ENCODE measurements at regions not wholly inside any gene's neighbourhood (a gene's known extent, or its start where the extent isn't known, plus 50 kb on each side); places are given as distances from the start of the nearest gene placed in this dataset.
"Not testable (repeated sequence)": the region's sequence is repeated elsewhere in the genome, so short reads cannot be mapped to it uniquely, and the experiment has no call there.

DNA sequence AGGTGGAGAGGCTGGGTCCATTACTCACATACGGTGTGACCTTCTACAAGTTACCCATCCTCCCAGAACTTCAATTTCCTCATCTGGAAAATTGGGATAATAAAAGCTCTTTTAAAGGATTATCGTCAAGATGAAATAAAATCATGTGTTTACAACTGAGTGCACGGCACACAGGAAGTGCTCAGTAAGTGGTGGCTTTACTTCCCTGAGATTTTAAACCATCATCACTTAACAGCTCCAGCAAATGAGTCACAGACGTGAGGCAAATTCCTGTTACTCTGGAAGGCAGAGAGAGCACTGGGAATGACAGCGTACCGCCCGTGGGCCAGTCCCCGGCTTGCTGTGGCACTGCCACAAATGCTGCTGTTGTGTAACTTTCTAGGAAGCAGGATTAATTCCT lies 64.1 kb downstream of the MRPL57 start:
- TF ChIP-seq, protein P1, sequence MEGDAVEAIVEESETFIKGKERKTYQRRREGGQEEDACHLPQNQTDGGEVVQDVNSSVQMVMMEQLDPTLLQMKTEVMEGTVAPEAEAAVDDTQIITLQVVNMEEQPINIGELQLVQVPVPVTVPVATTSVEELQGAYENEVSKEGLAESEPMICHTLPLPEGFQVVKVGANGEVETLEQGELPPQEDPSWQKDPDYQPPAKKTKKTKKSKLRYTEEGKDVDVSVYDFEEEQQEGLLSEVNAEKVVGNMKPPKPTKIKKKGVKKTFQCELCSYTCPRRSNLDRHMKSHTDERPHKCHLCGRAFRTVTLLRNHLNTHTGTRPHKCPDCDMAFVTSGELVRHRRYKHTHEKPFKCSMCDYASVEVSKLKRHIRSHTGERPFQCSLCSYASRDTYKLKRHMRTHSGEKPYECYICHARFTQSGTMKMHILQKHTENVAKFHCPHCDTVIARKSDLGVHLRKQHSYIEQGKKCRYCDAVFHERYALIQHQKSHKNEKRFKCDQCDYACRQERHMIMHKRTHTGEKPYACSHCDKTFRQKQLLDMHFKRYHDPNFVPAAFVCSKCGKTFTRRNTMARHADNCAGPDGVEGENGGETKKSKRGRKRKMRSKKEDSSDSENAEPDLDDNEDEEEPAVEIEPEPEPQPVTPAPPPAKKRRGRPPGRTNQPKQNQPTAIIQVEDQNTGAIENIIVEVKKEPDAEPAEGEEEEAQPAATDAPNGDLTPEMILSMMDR (IDR thresholded peaks at IDR 0.05; ENCODE audit: control extremely low read depth, extremely low read depth), result no peak
- ATAC-seq (ENCODE audit: insufficient read depth, low FRiP score) (no peak), DNase-seq (no peak)
- Histone ChIP-seq H3K4me3 (no peak overlapping the region), H3K27ac (ENCODE audit: low read depth in 1 of 2, low read length in 1 of 2) (no peak overlapping the region), H3K27me3 (ENCODE audit: control insufficient read depth in 3 of 3, insufficient read depth in 3 of 3, low read length in 2 of 3) (peaks cover 0 to 5% (median 0%) of the 10 kb centered on the region in 3 donors), H3K9ac (ENCODE audit: insufficient read depth in 1 of 2, low read length in 2 of 2) (no peak overlapping the region), H3K4me1 (ENCODE audit: control insufficient read depth in 5 of 5, insufficient read depth in 5 of 5, low read length in 5 of 5) (peaks cover 0 to 3% (median 0%) of the 10 kb centered on the region in 5 donors), H3K9me3 (ENCODE audit: control insufficient read depth in 4 of 4, insufficient read depth in 3 of 4, low read length in 3 of 4) (no peaks in the 10 kb centered on the region), H3K36me3 (ENCODE audit: control insufficient read depth in 4 of 4, insufficient read depth in 4 of 4, low read length in 4 of 4) (no peaks in the 10 kb centered on the region)
- 37 to 47% methylated on average over 8 of the region's 8 CpGs for WGBS, 2 donors

DNA sequence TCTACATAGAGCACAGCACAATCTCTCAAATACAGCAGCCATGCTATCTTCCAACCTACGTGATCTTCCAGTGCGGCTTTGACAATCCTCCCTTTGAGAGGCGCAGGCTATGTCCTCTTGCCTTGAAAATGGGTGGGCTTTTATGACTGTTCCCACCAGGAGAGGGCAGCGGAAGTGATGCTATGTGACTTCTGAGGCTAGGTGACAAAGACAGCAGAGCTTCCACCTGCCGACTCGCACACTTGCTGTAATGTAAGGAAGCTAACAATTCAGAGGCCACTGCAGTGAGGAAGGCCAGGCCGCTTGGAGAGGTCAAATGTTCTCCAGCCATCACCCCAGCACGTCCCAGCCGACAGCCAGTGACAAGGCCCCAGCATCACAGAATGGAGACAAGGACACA lies 65.8 kb downstream of the MRPL57 start:
- TF ChIP-seq, protein P1 (IDR thresholded peaks at IDR 0.05; ENCODE audit: control extremely low read depth, extremely low read depth), result no peak
- WGBS, 2 donors, result 88% methylated on average over 9 of the region's 9 CpGs
- Histone ChIP-seq H3K36me3 (ENCODE audit: control insufficient read depth in 4 of 4, insufficient read depth in 4 of 4, low read length in 4 of 4) (no peaks in the 10 kb centered on the region), H3K9ac (ENCODE audit: insufficient read depth in 1 of 2, low read length in 2 of 2) (no peak overlapping the region), H3K27ac (ENCODE audit: low read depth in 1 of 2, low read length in 1 of 2) (no peak overlapping the region), H3K4me1 (ENCODE audit: control insufficient read depth in 5 of 5, insufficient read depth in 5 of 5, low read length in 5 of 5) (peaks cover 0 to 3% (median 0%) of the 10 kb centered on the region in 5 donors), H3K27me3 (ENCODE audit: control insufficient read depth in 3 of 3, insufficient read depth in 3 of 3, low read length in 2 of 3) (peaks cover 0 to 5% (median 0%) of the 10 kb centered on the region in 3 donors), H3K9me3 (ENCODE audit: control insufficient read depth in 4 of 4, insufficient read depth in 3 of 4, low read length in 3 of 4) (no peaks in the 10 kb centered on the region), H3K4me3 (no peak overlapping the region)
- DNase-seq (no peak), ATAC-seq (ENCODE audit: insufficient read depth, low FRiP score) (no peak)

DNA sequence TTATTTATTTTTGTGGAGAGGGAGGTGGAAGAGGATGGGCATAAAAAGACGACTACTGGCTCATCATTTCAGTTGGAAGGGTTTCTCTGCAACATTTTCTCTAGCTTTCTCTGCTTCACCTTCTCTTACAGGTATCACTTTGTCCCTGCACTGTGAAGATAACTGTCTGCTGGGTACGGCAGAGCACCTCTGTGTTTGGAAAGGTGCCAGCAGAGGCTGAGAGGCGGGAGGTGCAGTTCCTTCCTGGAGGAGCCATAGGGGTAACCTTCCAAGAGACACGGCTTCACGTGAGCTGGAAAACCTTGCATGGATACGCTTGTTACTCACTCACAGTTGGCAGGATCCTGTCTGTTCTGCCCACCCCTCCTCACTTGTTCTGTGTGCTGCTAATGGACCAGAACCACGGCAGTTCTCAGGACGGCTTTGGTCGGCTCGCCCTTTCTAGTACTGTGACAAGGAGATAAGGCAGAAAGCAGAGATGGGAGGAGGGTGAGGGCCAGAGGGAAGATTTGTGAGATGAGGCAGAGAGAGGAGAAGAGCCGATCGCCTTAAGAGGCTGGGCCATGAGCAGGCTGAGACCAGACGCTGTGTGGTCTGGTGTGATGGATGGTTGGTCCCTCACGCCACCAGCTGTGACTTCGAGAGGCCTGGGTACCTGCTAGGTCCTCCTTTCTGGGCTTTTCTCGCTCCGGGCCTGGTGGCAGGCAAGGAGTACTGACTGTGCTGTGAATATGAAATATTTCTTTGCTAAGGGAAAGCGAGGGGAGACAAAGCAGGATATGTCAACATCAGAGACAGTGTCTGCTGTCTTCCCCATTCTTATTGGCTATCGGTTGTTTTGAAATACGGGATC lies 66.8 kb downstream of the MRPL57 start:
- Histone ChIP-seq H3K4me3 (no peak overlapping the region), H3K27me3 (ENCODE audit: control insufficient read depth in 3 of 3, insufficient read depth in 3 of 3, low read length in 2 of 3) (peaks cover 0 to 5% (median 0%) of the 10 kb centered on the region in 3 donors), H3K4me1 (ENCODE audit: control insufficient read depth in 5 of 5, insufficient read depth in 5 of 5, low read length in 5 of 5) (peaks cover 0 to 3% (median 0%) of the 10 kb centered on the region in 5 donors), H3K9me3 (ENCODE audit: control insufficient read depth in 4 of 4, insufficient read depth in 3 of 4, low read length in 3 of 4) (no peaks in the 10 kb centered on the region), H3K36me3 (ENCODE audit: control insufficient read depth in 4 of 4, insufficient read depth in 4 of 4, low read length in 4 of 4) (no peaks in the 10 kb centered on the region), H3K27ac (ENCODE audit: low read depth in 1 of 2, low read length in 1 of 2) (no peak overlapping the region), H3K9ac (ENCODE audit: insufficient read depth in 1 of 2, low read length in 2 of 2) (no peak overlapping the region)
- WGBS, 2 donors, result 44 to 45% methylated on average over 20 of the region's 20 CpGs
- ATAC-seq (ENCODE audit: insufficient read depth, low FRiP score) (no peak), DNase-seq (no peak)
- TF ChIP-seq, protein P1 (IDR thresholded peaks at IDR 0.05; ENCODE audit: control extremely low read depth, extremely low read depth), result no peak

DNA sequence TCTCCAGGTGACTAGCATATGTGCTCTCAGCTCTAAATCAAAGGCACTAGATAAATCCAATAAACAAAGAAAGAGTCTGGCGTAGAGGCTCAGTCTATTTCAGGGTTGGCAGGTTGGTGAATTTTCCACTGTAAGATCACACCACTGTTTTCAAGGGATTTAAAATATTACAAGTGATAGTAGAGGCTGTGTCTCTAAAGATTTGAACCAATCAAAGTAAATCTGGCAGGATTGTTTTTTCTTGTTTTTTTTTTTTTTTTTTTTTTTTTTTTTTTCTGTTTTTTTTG lies 67.4 kb downstream of the MRPL57 start:
- not testable (repeated sequence) for DNase-seq; H3K4me3 ChIP-seq; H3K36me3 ChIP-seq (ENCODE audit: control insufficient read depth in 4 of 4, insufficient read depth in 4 of 4, low read length in 4 of 4); H3K27me3 ChIP-seq (ENCODE audit: control insufficient read depth in 3 of 3, insufficient read depth in 3 of 3, low read length in 2 of 3); H3K27ac ChIP-seq (ENCODE audit: low read depth in 1 of 2, low read length in 1 of 2); ATAC-seq (ENCODE audit: insufficient read depth, low FRiP score); H3K9me3 ChIP-seq (ENCODE audit: control insufficient read depth in 4 of 4, insufficient read depth in 3 of 4, low read length in 3 of 4); H3K4me1 ChIP-seq (ENCODE audit: control insufficient read depth in 5 of 5, insufficient read depth in 5 of 5, low read length in 5 of 5); H3K9ac ChIP-seq (ENCODE audit: insufficient read depth in 1 of 2, low read length in 2 of 2)
- 73 to 82% methylated on average over 1 of the region's 1 CpG for WGBS, 2 donors
